HG03280 (cell line): ENCODE measurements at regions not wholly inside any gene's neighbourhood (a gene's known extent, or its start where the extent isn't known, plus 50 kb on each side); places are given as distances from the start of the nearest gene placed in this dataset.

Experiments
- ATAC-seq: cut with Tn5 transposase; IDR thresholded peaks from one replicate; pipeline ENCODE4 v1.9.1; 2021; ENCODE audit warnings: mild to moderate bottlenecking, moderate library complexity; ENCODE audit not compliant: unreplicated experiment

GRCh38 chr5:135127439-135128240, 93.6 kb upstream of the PITX1 start:
- ATAC-seq, result no peak

- ATAC-seq, result no peak
These were observed 92.8 kb upstream of the PITX1 start for GRCh38 chr5:135126688-135127438.

GRCh38 chr5:135124724-135125123, 90.7 kb upstream of the PITX1 start:
- ATAC-seq, result no peak

GRCh38 chr5:135124128-135124527, 90.1 kb upstream of the PITX1 start:
- no peak for ATAC-seq

GRCh38 chr5:135122797-135123196, 88.8 kb upstream of the PITX1 start:
- ATAC-seq, result no peak

GRCh38 chr5:135120951-135121350, 86.9 kb upstream of the PITX1 start:
- no peak for ATAC-seq

GRCh38 chr5:135119481-135119880, 85.5 kb upstream of the PITX1 start:
- no peak for ATAC-seq

GRCh38 chr5:135117590-135117989, 83.6 kb upstream of the PITX1 start:
- ATAC-seq, result no peak

GRCh38 chr5:135116160-135116561, 82.1 kb upstream of the PITX1 start:
- no peak for ATAC-seq

GRCh38 chr5:135115591-135115990, 81.6 kb upstream of the PITX1 start:
- ATAC-seq, result no peak

- ATAC-seq, result no peak
These were observed 80.7 kb upstream of the PITX1 start for GRCh38 chr5:135114759-135115158.

GRCh38 chr5:135112008-135112725, 78.1 kb upstream of the PITX1 start:
- no peak for ATAC-seq

- ATAC-seq, result no peak
These were observed 77.0 kb upstream of the PITX1 start for GRCh38 chr5:135110785-135111596.

GRCh38 chr5:135108992-135109391, 75.0 kb upstream of the PITX1 start:
- ATAC-seq, result no peak

- no peak for ATAC-seq
These were observed 74.5 kb upstream of the PITX1 start for GRCh38 chr5:135108569-135108968.

- no peak for ATAC-seq
These were observed 74.0 kb upstream of the PITX1 start for GRCh38 chr5:135107986-135108385.

GRCh38 chr5:135106610-135107471, 72.8 kb upstream of the PITX1 start:
- no peak for ATAC-seq

GRCh38 chr5:135106136-135106535, 72.1 kb upstream of the PITX1 start:
- no peak for ATAC-seq

- no peak for ATAC-seq
These were observed 71.1 kb upstream of the PITX1 start for GRCh38 chr5:135105105-135105484.

GRCh38 chr5:135103575-135103853, 69.5 kb upstream of the PITX1 start:
- no peak for ATAC-seq
